ENCODE measurements at regions not wholly inside any gene's neighbourhood (a gene's known extent, or its start where the extent isn't known, plus 50 kb on each side); places are given as distances from the start of the nearest gene placed in this dataset.
A peak's percentile ranks its signal among the peaks of the same experiment; 100 is the strongest.

- Histone ChIP-seq H3K27ac (peak overlapping the region in 2 of 8 donors; percentile 42 to 48), H3K36me3 (no peaks in the 10 kb centered on the region), H3K9me3 (no peaks in the 10 kb centered on the region), H3K4me3 (no peak overlapping the region), H3K27me3 (replicated peaks in 1 of 7) (no peaks in the 10 kb centered on the region), H3K4me1 (peaks cover 0 to 23% (median 3%) of the 10 kb centered on the region in 6 donors)
- 41 to 53% (median 49%) methylated on average over 3 of the region's 3 CpGs for WGBS, 5 donors
- TF ChIP-seq POLR2AphosphoS5 (IDR thresholded peaks at IDR 0.05): no peak
- TF ChIP-seq POLR2A (IDR thresholded peaks at IDR 0.05): no peak
- TF ChIP-seq, protein P1, sequence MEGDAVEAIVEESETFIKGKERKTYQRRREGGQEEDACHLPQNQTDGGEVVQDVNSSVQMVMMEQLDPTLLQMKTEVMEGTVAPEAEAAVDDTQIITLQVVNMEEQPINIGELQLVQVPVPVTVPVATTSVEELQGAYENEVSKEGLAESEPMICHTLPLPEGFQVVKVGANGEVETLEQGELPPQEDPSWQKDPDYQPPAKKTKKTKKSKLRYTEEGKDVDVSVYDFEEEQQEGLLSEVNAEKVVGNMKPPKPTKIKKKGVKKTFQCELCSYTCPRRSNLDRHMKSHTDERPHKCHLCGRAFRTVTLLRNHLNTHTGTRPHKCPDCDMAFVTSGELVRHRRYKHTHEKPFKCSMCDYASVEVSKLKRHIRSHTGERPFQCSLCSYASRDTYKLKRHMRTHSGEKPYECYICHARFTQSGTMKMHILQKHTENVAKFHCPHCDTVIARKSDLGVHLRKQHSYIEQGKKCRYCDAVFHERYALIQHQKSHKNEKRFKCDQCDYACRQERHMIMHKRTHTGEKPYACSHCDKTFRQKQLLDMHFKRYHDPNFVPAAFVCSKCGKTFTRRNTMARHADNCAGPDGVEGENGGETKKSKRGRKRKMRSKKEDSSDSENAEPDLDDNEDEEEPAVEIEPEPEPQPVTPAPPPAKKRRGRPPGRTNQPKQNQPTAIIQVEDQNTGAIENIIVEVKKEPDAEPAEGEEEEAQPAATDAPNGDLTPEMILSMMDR (IDR thresholded peaks at IDR 0.05 in 8 of 11, conservative IDR thresholded peaks at IDR 0.05 in 3 of 11): no peak
- no peak for DNase-seq
- intact Hi-C loops (cut with DNase I; ENCODE audit: low total_unique reads): no loop called here
Measured at GRCh38 chr4:123606946-123607542, 210.4 kb downstream of the SPRY1 start.

DNA sequence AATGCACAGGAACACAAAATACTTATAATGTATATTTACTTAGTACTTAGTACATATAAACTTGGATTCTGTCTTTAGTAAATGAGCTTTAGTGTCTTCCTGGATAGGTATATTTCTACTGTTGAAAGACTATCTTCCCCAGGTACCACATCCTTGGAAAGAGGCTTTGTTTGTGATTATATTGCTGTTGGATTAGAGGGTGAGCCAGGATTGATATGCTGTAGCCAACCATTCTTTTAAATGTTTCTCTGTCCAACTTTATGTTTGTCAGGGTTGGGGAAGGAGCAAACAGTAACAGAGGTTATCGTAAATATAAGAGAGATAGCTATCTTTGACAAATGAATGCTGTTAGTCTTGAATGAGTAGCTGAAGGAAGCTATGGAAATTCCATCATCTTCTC lies 213.2 kb downstream of the SPRY1 start:
- Histone ChIP-seq H3K4me3 (no peak overlapping the region), H3K9me3 (no peaks in the 10 kb centered on the region), H3K36me3 (no peaks in the 10 kb centered on the region), H3K27ac (no peak overlapping the region), H3K4me1 (peaks cover 0 to 15% (median 1%) of the 10 kb centered on the region in 6 donors), H3K27me3 (replicated peaks in 1 of 7) (no peaks in the 10 kb centered on the region)
- DNase-seq: no peak
- TF ChIP-seq POLR2A (IDR thresholded peaks at IDR 0.05) (no peak), POLR2AphosphoS5 (IDR thresholded peaks at IDR 0.05) (no peak)
- TF ChIP-seq, protein P1 (IDR thresholded peaks at IDR 0.05 in 8 of 11, conservative IDR thresholded peaks at IDR 0.05 in 3 of 11): no peak
- 88 to 100% (median 96%) methylated on average over 1 of the region's 1 CpG for WGBS, 5 donors
- intact Hi-C loops (cut with DNase I; ENCODE audit: low total_unique reads): no loop called here

- DNase-seq: no peak
- TF ChIP-seq POLR2AphosphoS5 (IDR thresholded peaks at IDR 0.05) (no peak), POLR2A (IDR thresholded peaks at IDR 0.05) (no peak)
- TF ChIP-seq, protein P1 (IDR thresholded peaks at IDR 0.05 in 8 of 11, conservative IDR thresholded peaks at IDR 0.05 in 3 of 11): no peak
- no peak overlapping the region for H3K4me3 ChIP-seq
- 94 to 98% (median 96%) methylated on average over 9 of the region's 9 CpGs for WGBS, 5 donors
- H3K27me3 ChIP-seq (replicated peaks in 1 of 7): no peaks in the 10 kb centered on the region
- H3K9me3 ChIP-seq: no peaks in the 10 kb centered on the region
- no peaks in the 10 kb centered on the region for H3K36me3 ChIP-seq
- intact Hi-C loops (cut with DNase I; ENCODE audit: low total_unique reads): no loop called here
- no peak overlapping the region for H3K27ac ChIP-seq
- H3K4me1 ChIP-seq: peaks cover 11 to 28% (median 14%) of the 10 kb centered on the region in 6 donors
Measured at GRCh38 chr4:123613586-123614344, 217.2 kb downstream of the SPRY1 start.

DNA sequence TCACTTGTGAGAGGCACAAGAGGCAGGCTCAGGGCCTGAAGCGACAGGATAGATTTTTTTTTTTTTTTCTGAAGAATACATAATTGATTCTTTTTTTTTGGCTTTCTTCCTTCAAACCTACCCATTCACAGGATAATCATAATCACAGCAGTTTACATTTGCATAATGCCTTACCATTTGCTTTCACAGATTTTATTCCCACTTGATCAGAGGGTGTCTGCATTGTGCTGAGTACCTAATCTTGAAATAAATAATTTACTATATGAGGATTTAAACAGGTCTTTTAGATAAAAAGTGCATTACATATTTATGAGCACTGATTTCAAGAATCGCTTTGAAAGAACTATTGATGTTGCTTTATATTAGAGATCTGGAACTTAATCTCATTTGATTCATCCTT lies 219.3 kb downstream of the SPRY1 start:
- Histone ChIP-seq H3K4me1 (peaks cover 11 to 31% (median 17%) of the 10 kb centered on the region in 6 donors), H3K9me3 (no peaks in the 10 kb centered on the region), H3K4me3 (no peak overlapping the region), H3K27me3 (replicated peaks in 1 of 7) (no peaks in the 10 kb centered on the region), H3K36me3 (no peaks in the 10 kb centered on the region), H3K27ac (no peak overlapping the region)
- TF ChIP-seq, protein P1 (IDR thresholded peaks at IDR 0.05 in 8 of 11, conservative IDR thresholded peaks at IDR 0.05 in 3 of 11): no peak
- TF ChIP-seq POLR2AphosphoS5 (IDR thresholded peaks at IDR 0.05) (no peak), POLR2A (IDR thresholded peaks at IDR 0.05) (no peak)
- intact Hi-C loops (cut with DNase I; ENCODE audit: low total_unique reads): no loop called here
- no peak for DNase-seq
- 90 to 98% (median 96%) methylated on average over 2 of the region's 2 CpGs for whole genome bisulfite sequencing, 5 donors
